Renal pelvis (tissue), 1 donor: ENCODE measurements at regions not wholly inside any gene's neighbourhood (a gene's known extent, or its start where the extent isn't known, plus 50 kb on each side); places are given as distances from the start of the nearest gene placed in this dataset.

Experiments
- DNase-seq: peaks from one replicate; pipeline ENCODE4 v3.0.0-alpha.2; 2013

DNA sequence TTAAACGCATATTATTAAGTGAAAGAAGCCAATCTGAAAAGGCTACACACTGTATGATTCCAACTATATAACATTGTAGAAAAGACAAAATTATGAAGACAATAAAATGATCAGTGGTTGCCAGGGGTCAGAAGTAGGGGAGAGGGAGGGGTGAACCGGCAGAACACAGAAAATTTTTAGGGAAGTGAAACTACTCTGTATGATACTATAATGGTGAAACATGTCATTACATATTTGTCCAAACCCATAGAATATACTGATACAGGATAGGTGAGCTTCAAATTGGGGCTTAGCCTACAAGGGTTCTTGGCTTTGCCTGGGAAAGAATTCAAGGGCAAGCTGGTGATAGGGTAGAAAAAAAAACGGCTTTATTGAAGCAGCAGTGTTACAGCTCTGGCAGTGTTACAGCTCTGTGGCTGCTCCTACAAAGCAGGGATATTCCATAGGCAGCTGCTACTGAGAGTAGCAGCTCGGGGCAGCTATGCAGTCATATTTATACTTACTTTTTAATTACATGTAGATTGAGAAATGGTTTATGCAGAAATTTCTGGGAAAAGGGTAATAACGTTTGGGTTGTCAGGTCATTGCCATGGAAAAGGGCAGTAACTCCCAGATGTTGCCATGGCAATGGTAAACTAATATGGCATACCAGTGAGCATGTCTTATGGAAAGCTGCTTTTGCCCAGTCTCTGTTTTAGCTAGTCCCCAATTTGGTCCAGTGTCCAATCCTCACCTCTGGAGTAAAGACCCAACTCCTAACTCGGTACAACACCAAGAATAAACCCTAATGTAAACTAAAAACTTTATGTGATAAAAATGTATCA is 125.1 kb upstream of the SLC25A36 start:
- peak; percentile 8 for DNase-seq

DNA sequence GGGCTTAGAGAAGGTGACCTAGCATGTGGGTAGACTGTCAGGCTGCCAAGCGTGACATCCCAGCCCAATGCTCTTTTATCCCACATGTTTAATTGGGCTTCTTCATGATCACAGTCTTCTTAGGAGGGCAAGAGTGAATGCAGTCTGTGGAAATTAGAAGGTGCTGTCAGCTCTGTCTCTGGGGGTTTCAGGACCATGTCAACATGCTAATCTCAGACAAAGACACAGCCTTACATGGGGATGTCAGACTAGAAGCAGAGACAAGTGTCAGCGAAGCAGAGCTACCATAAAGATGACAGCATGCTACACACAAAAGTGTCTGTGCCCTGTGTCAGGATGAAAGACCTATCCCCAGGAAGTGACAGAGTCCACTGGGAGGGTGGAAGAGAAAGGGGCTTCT is 120.1 kb upstream of the SLC25A36 start:
- no peak for DNase-seq

DNA sequence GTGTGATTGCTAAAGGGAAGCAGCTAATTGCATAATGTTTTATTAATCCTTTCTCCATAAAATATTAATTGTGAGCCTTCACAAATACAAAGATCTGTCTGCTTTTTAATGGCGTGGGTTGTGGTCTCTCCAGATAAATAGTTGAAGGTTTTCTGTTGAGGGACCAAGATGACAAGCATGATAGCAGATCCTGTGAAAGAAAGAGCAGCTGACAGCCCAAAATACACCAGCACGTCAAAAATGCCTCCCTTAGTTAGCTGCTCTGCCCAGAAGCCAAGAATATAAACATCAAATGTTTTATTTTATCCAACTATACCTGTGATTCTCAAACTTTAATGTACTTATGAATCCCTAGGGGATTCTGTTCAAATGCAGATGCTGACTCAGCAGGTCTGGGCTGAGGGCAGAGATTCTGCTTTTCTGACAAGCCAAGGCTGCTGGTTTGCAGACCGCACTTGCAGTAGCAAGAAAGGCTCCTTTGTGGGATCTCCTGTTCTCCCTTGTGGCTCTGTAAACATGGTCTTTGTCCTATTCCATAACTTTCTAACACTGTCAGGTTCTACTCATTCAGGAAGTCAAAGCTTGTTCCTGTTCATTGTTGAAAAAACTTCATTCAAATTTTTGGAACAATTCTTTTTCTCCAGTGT is 119.1 kb upstream of the SLC25A36 start:
- DNase-seq = no peak

- DNase-seq = no peak
These were observed 118.5 kb upstream of the SLC25A36 start for GRCh38 chr3:140823106-140823505.

GRCh38 chr3:140827894-140828293 is 113.7 kb upstream of the SLC25A36 start:
- no peak for DNase-seq

- DNase-seq = no peak
These were observed 113.1 kb upstream of the SLC25A36 start for GRCh38 chr3:140828585-140828984.

DNA sequence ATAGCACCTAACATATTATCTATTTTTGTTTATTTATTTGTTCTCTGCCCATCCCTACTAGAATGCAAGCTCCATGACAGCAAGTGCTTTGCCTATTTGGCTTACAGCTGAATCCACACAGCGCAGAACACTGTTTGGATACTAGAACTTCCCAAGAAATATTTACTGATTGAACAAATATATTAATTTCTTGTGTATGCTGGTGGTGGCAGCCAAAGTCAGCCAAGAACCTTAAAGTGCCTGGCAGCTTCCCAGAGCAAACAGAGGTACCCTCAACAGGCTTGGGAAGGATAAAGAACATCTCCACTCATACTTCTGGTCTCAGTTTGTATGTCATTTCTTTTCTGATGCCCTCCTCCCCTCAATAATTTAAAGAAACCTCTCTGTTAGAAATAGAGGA is 111.8 kb upstream of the SLC25A36 start:
- no peak for DNase-seq

DNA sequence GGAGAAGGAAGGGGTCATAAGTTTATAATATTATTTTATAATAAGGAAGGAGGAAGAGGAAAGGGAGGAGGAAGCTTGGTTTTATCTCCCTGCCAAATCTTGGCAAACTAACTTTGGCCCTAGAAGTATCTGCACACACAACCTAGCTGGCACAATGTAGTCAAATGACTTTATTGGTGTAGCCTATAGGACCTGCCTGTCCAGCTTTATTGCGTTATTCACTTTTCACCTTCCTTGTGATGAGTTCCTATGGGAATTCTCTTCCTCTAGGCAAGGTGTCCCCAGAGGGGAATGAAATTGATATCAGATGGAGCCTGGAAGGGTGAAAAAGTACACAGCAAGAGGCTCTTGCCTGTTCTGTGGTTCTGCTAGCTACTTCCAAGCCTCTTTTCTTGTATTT is 111.2 kb upstream of the SLC25A36 start:
- no peak for DNase-seq

GRCh38 chr3:140832883-140833282 is 108.8 kb upstream of the SLC25A36 start:
- no peak for DNase-seq

GRCh38 chr3:140834266-140835037 is 107.2 kb upstream of the SLC25A36 start:
- no peak for DNase-seq

GRCh38 chr3:140842984-140843649 is 98.5 kb upstream of the SLC25A36 start:
- no peak for DNase-seq

DNA sequence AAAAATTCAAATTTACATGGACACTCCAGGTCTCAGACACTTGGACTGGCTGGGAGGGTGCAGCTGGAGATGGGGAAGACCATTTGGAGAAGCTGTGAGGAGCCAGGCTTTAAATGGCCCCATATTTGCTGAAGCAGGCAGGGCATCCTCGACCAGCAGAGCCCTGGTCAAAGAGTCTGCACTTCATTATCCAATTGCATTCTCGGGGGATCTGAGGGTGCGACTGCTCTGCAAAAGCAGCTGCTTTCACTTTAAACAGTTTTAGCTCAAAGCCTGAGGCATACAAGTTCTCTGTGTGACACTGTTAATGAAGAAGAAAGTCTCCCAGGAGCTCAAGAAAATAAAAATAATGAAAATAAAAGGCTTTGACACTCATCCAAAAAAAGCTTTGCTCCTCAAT is 98.0 kb upstream of the SLC25A36 start:
- no peak for DNase-seq

DNA sequence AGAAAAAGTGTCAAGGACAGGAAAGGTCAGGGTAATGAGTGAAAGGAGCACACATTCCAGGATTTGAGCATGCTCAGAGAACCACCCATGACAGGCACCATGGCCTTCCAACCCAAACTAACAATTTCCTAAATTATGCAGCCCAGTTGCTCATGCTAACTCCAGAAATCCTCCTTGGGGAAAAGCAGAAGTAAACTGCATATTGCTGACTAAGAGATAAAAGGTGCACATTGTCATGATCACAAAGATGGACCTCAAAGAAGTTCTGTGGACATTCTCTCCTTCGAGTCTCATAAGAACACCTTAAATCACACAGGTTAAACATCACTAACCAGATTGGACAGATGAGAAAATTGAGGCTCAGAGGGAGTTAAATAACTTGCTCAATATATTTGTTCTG is 97.6 kb upstream of the SLC25A36 start:
- DNase-seq = no peak

DNA sequence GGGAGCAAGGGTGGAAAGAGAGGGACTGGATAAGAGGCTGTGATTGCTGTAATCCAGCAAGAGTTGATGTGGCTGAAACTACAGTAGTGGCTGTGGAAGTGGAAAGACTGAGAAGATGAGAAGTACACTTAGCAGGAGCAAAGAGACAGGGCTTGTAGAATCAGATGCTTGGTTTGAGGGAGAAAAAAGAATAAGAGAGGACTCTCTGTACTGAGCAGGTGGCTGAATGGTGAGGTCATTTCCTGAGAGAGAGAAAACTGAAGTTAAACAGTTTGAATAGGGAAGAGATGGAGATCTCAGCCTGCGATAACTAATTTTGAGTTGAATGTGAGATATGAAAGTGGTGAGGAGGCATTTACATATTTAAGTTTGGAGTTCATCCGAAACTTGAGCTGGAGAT is 95.8 kb upstream of the SLC25A36 start:
- no peak for DNase-seq

DNA sequence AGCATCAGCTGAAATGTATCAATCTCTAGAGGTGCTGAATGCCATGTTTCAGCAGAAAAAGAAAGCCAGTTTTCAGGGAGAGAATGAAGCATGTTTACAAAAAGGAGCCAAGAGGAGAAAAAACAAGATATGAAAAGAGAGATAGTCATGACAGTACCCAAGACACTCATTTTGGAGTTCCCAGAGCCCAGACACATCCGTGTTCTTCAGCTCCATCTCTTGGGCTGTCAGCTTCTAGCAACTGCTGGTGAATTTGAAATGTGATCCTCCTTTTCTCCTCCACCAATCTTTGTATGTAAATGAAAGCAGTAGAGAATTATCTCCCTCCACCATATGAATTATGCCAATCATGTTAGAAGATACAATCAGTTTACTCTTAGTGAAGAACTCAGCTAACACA is 93.0 kb upstream of the SLC25A36 start:
- DNase-seq = no peak

DNA sequence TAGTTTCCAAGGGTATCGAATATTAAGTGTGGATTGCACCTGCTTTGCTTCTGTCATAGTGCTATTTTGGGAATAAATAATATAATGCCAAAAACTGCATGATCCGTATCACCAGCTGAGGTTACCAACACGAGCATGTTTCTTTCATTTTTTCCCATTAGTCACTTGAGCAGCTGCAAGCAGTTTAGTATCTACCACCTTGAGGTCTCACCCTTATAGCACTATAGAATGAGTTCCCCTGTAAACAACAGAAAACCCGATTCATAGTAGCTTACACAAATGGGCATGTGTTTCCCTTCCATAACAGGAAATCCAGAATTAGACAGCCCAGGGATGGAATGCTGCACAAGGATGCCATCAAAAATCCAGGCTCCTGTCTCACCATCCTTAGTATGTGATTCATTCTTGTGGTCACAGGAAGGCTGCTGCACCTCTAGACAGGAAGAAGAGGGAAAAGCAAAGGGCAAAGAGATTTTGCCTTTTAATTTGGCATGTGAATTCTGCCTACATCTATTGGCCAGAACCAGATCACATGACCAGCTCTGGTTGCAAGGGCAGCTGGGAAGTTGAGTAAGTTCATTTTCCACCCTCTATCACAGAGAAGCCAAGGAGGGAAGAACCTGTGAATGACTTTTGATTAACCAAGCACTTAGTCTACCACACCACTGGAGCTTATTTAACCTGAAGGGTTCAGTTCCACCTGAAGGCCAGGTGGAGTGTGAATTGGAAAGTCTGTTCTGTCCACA is 91.3 kb upstream of the SLC25A36 start:
- no peak for DNase-seq

DNA sequence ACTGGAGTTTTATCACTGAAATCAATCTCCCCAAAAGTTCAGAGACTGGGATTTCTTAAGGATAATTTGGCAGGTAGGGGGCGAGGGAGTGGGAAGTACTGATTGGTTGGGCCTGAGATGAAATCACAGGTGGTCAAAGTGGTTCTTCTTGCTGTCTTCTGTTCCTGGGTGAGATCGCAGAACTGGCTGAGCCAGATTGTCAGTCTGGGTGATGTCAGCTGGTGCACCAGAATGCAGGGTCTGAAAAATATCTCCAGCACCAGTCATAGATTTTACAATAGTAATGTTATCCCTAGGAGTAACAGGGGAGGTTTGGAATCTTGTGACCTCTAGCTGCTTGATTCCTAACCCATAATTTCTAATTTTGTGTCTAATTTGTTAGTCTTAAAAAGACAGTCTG is 86.7 kb upstream of the SLC25A36 start:
- no peak for DNase-seq

GRCh38 chr3:140856905-140857304 is 84.7 kb upstream of the SLC25A36 start:
- DNase-seq = no peak

DNA sequence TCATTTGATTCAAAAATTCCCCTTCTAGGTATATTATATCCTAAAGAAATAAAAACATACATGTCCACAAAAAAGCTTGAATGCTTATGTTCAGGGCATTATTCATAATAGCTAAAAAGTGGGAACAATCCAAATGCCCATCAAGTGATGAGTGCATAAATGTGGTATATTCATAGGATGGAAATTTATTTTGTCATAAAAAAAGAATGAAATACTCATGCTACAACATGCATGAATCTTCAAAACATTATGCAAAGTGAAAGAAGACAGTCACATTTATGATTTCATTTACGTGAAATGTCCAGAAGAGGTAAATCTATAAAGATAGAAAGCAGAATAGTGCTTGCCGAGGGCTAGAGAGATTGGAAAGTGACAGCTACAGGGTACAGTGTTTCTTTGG is 83.6 kb upstream of the SLC25A36 start:
- no peak for DNase-seq

DNA sequence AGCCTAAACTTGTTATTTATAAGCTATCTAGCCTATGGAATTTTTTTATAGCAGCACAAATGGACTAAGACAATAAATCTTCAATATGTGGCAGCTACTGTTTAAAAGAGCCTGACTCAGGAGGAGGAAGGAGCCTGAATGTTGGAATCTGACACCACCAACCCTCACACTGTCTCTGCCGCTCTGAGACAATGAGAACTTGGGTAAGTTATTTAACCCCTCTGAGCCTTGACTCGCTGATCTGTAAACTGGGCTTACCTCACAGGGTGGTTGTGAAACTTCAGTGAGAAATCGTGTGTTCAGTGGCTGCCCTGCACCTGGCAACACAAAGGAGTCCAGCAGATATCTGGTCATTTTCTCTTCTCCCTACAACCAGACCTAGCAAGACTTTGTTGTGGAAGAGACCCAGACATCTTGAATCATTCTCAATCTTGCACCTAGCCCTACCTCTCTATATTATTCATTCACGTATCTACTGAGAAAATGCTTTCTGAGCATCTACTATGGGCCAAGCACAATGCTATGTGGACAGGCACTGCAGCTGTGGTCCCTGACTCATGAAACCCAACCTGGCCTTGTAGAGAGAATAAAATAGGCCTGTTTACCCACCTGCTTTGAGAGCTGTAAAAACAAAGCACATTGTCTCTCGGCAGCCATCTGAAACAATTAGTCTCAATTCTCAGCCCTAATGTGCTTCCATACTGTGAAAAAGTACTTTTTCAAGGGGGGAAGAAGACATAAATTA is 81.9 kb upstream of the SLC25A36 start:
- no peak for DNase-seq

DNA sequence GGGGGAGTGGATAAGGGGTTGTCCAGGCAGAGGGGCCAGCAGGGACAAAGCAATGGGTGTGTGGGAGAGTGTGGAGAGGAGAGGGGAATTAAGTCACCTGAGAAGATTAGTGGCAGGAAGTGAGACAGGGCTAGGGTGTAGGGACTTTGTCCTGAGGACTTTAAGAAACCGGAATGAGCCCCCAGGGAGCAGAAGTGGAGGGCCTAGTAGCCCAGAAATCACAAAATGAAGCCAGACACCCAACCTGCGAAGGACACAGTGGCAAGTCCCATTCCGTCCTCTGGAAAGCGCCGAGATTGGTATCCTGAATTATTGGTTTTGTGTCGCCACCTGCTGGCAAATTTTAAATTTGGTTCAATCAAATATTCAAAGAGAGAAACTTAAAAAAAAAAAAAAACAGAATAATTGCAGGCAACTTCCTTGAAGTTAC is 78.0 kb upstream of the SLC25A36 start:
- peak; percentile 72 for DNase-seq
